Renal cortical epithelial cell (primary cell): ENCODE measurements at regions not wholly inside any gene's neighbourhood (a gene's known extent, or its start where the extent isn't known, plus 50 kb on each side); places are given as distances from the start of the nearest gene placed in this dataset.

ENCODE experiments used
- DNase-seq: peaks from one replicate; pipeline ENCODE4 v3.0.0-alpha.2; 2011; ENCODE audit warnings: low read depth

DNA sequence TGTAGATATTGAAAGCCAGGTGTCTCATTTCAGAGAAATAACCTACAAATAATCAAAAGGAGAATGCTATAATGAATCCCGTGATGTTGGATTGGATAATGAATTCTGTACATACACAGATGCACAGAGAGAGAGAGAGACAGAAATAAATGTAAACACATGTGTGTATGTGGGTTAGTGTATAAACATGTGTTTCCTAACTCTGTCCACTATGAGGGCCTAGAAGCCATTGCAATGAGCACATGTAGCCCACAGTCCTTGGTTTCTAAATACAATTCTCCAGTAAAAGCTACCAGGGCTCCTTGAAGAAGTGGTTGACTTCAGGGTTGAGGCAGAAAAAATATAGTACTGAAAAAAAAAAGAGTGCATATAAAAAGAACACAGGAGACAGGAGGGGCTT, 109.5 kb downstream of the INHBB start:
- DNase-seq = no peak

- DNase-seq = no peak
These were observed 110.9 kb downstream of the INHBB start for GRCh38 chr2:120456867-120457266.

DNA sequence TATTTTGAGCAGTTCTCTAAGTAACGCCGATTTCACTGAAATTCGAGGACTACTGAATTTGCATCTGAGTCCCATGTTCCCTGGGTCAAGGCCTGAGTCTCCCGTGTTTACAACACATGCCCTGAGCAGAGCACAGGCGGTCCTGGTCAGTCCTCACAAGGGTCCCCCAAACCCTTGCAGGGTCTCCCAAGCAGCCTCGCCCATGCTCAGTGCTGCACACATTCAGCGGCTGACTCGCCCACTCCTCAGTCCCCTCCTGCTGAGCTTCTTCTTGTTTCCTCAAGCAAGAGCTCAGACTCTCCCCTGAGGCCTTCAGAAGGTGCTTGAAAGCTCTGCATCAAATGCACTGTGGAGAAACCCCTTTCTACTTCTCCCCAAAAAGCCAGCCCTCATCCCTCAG, 114.6 kb downstream of the INHBB start:
- DNase-seq = no peak

DNA sequence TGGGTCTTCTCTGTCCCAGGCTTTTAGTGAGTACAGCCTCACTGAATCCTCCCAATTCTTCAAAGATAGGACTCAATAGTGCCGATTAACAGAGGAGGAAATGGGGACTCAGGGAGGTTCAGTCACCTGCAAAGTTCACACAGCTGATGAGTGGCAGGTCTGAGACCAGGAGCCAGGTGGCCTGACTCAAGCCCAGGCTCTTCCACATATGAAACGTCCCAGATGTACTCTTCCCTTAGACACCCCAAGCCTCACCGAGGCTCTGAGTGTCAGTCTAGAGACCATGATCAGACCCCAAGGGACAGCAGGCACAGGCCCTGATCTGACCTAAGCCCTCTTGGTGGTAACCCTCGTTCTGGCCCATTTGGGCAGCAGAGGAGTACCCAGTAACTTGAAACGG, 115.2 kb downstream of the INHBB start:
- no peak for DNase-seq

DNA sequence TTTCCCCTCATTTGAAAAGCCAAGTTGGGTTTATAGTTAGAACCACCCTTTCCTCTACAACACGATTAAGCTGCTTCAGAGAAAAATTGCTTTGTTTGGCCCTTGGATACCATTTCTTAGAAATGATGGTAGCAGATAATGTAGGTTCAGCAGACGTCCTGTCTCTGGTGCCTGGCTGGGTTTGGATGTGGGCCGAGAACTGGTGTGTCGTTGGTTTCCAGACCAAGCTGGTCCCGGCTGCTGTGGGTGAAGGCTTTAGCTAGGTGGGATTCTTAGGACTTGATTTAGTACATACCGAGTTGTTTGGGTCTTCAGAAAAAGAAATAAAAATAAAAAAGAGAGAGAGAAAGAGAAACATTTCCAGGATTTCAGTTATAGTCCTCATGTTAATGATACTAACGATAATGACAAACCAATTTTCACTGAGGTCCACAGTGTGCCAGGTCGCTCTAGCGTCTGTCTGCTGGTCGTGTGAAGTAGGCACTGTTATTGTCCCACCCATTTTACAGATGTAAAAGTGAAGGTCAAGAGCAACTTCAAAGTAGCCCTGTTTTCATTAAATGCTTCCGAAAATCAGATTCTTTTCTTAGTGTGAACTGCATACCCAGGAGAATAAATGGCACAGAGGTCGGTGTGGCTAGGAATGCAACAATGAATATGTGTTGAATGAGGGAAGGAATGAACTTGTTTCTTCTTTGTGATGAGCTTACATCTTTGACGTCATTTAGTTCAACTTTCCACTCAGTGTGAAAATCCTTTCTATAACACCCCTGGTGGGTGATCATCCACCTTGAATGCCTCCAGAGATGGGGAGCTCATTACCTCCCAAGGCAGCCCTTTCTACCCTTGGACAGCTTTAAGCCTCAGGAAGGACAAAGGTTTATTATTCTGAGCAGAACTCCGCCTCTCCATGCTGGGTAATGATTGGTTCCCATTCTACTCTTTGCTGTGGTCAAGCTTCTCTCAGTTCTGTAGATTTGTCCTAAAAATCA, 115.9 kb downstream of the INHBB start:
- DNase-seq = no peak

- DNase-seq = no peak
These were observed 117.6 kb downstream of the INHBB start for GRCh38 chr2:120463527-120463926.

- DNase-seq = no peak
These were observed 118.1 kb downstream of the INHBB start for GRCh38 chr2:120463996-120464395.

GRCh38 chr2:120464448-120464931, 118.6 kb downstream of the INHBB start:
- no peak for DNase-seq

- DNase-seq = no peak
These were observed 119.2 kb downstream of the INHBB start for GRCh38 chr2:120465012-120465700.

DNA sequence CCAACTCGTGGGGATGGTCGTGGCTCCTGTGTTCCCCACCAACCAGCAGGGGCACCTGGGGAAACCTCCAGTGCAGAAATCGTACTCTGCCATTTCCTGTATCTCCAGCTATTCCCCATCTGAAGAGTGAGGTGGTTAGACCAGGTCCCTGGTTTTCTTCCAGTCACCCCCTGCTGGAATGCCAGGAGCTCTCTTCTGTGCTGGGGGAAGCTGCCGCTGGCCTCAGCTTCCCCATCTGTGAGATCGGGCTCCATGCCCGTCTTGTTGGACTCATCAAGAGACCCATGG, 119.7 kb downstream of the INHBB start:
- DNase-seq = no peak

- DNase-seq = no peak
These were observed 120.2 kb downstream of the INHBB start for GRCh38 chr2:120465989-120466703.

DNA sequence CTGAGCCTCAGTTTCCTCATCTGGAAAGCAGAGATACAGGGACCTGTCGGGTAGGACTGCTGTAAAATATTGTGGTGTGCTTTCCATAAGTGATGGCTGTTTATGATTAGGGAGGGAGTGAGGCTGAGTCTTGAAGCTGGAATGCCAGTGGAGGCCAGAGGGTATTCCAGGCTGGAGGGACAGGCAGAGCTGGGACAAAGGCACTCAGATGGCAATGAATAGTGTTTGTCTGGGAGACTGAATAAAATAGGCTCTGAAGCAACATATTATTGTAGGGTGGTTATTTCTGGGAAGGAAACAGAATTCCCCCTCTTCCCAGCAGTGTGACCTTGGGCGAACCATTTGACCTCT, 120.7 kb downstream of the INHBB start:
- no peak for DNase-seq

DNA sequence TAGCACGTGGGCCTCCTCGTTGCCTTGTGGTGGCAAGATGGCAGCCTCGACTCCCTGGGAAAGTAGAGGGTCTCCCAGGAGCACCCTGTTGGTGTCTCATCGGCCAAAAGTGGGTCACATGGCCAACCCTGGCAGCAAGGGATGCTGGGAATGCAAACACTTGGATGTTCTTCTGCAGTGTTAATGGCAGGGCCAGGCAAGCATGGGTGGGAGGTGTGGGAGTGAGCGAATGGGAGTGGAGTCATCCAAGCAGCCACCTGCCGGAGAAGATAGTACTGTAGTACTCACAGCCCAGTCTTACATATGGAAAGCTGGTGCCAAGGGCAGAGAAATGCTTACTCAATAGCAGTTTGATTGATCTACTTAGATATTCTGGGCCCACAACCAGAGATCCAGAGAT, 122.2 kb downstream of the INHBB start:
- DNase-seq = no peak

DNA sequence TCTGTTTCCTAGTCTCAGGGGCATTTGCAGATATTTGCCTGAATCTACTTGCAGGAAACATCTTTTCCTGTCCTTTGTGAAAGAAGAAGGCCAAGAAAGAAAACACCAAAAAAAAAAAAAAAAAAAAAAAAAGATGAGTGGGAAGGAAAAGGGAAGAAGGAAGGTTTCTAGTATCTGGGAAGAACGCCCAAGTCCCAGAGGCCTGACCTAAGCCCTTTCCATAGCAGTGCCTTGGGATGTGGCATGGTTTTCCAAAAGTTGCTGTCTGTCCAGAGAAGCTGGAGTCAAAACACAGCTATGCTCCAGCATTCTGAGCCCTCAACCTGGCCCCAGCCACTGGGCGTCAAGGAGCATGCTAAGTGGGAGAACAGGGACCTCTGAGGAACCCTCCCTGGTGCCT, 123.5 kb downstream of the INHBB start:
- DNase-seq = no peak

DNA sequence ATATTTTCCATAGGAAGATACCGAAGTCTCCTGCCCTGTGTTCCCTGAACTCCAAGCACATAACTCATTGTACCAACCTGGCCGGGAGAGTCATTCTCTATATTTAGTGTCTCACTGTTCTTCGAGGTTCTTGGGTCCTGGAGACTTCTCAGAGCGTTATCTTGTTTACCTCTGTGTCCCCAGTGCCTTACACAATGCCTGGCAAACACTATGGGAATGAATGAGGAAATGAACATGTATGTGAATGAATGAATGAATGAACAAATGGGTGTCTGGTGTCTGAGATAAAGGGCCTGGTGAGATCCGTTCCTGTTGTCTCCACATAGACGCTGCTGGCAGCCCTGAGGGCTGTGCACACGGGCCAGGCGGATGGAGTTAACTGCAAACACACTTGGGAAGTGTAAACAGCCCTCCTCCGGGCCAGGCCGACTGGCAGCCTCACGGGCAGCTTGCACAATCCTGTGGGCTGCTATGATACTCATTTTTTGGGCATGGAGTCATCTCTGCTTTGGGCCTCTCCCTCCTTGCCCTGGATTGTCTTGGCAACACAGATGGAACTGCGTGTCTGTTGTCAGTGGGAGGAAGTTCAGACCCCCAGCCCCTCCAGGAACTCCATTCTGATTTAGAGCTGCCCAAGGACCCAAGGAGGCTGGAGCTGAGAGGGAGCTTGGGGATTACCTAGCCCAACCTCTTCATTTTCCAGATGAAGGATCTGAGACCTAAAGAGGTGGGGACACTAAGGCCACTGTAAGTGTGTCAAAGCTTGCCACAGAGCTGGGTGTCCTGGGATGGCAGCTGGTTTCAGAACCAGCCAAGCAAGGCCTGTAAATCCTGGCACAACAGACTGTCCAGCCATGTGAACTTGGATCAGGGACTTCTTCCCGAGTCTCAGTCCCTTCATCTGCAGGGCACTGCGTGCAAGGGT, 124.4 kb downstream of the INHBB start:
- peak; percentile 74 for DNase-seq

DNA sequence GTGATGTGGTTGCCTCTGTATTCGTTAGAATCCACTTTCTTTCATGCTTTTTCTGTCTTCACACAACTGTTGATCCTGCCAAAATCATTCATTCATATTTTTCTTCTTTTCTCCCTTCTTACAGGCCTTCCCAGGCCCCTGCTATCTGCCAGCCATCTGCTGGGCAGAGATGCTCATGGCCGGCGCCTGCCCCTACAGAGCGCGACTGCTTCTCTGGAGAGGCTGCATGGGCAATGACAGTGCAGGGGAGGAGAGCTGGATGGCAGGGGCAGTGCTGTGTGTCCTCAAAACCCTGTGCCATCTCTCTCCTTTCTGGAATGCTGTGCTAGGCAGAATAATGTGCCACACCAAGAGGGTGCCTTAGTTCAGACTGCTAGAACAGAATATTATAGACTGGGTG, 125.2 kb downstream of the INHBB start:
- DNase-seq = no peak

- no peak for DNase-seq
These were observed 126.1 kb downstream of the INHBB start for GRCh38 chr2:120472031-120472430.

DNA sequence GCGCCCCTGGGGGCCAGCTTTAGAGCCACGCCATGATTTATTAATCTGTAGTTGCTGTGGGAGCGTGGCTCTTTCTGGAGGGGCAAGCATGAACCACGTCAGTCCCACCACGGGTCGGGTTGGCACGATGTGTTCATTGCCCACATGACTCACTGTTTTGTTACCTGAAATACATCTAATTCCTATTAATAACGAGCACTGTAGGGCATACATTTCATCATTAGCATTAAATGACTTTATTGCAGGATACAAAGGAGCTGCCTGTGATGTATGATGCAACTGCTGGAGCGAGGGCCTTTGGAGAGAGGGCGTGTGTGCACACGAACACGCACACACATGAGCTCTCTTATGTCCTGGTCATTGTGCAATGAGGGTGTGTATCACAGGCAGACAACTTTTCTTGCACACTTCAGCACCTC, 127.0 kb downstream of the INHBB start:
- no peak for DNase-seq

GRCh38 chr2:120473522-120474271, 127.8 kb downstream of the INHBB start:
- DNase-seq = no peak

GRCh38 chr2:120474486-120474885, 128.6 kb downstream of the INHBB start:
- no peak for DNase-seq

DNA sequence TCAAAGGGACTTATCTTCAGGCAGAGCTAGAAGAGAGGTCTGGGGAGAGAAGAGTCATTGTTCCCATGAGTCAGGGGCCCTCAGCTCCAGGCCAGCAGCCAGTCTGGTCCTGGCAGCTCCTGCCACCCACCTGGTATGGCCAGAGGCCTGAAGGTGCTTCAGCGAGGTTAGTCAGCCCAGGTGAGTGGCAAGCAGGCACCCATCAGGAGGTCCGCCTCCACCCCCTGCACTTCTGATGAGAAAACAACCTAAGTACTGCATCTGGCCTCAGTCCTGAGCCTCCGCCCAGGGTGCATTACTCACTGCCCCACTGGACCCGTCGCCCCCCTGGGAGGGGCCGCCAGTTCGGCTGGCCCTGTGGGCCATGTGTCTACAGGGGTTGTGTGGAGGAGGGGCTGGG, 130.2 kb downstream of the INHBB start:
- DNase-seq = no peak
